IPS-15b (cell line): ENCODE measurements at regions not wholly inside any gene's neighbourhood (a gene's known extent, or its start where the extent isn't known, plus 50 kb on each side); places are given as distances from the start of the nearest gene placed in this dataset.
"Not testable (repeated sequence)": the region's sequence is repeated elsewhere in the genome, so short reads cannot be mapped to it uniquely, and the experiment has no call there.

Source experiments
- H3K27me3 ChIP-seq: one replicate; pipeline ENCODE4 v1.6.1; 2013; ENCODE audit warnings: low read length; ENCODE audit not compliant: control insufficient read depth, insufficient read depth
- H3K36me3 ChIP-seq: one replicate; pipeline ENCODE4 v1.6.1; 2013; ENCODE audit warnings: low read length; ENCODE audit not compliant: control insufficient read depth, insufficient read depth
- H3K4me1 ChIP-seq: one replicate; pipeline ENCODE4 v1.6.1; 2013; ENCODE audit warnings: mild to moderate bottlenecking, low read length; ENCODE audit not compliant: control insufficient read depth, insufficient read depth
- H3K4me3 ChIP-seq: one replicate; pipeline ENCODE4 v1.5.1; 2013; ENCODE audit warnings: low read depth, low read length
- H3K9ac ChIP-seq: one replicate; pipeline ENCODE4 v1.6.1; 2013; ENCODE audit warnings: low read depth, mild to moderate bottlenecking, low read length
- H3K9me3 ChIP-seq: one replicate; pipeline ENCODE4 v1.6.1; 2013; ENCODE audit warnings: mild to moderate bottlenecking, low read length; ENCODE audit not compliant: control insufficient read depth, insufficient read depth

DNA sequence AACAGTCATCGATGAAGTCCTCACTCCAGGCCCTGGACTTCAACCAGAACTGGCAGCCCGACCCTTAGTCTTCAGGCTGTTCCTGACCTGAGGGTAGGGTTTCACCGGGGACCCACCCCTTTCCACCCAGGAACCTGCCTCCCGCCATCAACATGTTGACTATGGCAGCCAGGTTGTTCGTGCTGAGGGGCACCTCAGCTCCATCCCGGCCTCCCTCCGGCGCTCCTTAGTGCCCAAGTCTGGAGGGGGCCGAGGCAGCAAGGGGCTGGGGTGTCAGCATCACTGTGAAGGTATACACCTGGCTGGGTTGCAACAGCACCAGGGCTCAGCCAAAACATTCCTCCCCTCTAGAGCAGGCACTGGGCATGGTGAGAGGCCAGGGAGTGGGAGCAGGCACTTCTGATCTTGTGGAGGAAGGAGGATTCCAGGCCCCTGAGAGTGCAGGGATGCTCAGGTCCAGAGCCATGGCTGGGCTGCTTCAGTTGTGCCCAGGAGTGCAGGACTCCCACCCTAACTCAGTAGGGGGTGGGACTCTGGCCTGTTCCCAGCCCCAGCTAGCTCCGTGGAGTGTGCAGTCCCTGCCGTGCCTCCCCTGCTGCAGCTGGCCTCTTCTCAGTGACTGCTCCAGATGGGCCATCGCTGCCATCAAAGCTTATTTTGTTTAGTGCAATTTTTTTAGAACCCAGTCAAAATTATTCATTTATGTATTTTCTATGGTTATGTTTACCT is 1445.9 kb downstream of the PCDH9 start:
- Histone ChIP-seq H3K4me3 (no peak overlapping the region), H3K9ac (no peak overlapping the region), H3K9me3 (no peaks in the 10 kb centered on the region), H3K4me1 (no peaks in the 10 kb centered on the region), H3K36me3 (no peaks in the 10 kb centered on the region), H3K27me3 (no peaks in the 10 kb centered on the region)

DNA sequence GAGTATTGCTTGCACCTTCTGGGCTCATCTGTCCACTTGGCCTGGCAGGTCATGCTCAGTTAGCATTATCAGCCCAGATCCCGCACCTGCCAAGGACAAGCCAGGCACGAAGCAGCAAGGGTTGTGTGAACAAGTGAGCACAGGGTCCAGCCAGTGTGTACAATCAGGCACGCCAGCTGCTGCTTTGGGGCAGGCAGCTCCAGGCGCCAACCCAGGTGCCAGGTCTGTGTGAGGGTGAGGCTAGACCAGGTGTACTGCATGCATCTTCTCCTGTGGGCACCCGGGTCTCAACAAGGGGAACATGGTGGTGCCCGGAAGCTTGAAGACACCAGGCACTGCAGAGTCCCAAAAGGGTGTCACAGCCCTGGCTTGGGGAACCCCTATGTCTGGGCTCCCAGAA is 1446.8 kb downstream of the PCDH9 start:
- no peak overlapping the region for H3K4me3 ChIP-seq
- no peaks in the 10 kb centered on the region for H3K36me3 ChIP-seq
- no peak overlapping the region for H3K9ac ChIP-seq
- no peaks in the 10 kb centered on the region for H3K4me1 ChIP-seq
- no peaks in the 10 kb centered on the region for H3K9me3 ChIP-seq
- no peaks in the 10 kb centered on the region for H3K27me3 ChIP-seq

DNA sequence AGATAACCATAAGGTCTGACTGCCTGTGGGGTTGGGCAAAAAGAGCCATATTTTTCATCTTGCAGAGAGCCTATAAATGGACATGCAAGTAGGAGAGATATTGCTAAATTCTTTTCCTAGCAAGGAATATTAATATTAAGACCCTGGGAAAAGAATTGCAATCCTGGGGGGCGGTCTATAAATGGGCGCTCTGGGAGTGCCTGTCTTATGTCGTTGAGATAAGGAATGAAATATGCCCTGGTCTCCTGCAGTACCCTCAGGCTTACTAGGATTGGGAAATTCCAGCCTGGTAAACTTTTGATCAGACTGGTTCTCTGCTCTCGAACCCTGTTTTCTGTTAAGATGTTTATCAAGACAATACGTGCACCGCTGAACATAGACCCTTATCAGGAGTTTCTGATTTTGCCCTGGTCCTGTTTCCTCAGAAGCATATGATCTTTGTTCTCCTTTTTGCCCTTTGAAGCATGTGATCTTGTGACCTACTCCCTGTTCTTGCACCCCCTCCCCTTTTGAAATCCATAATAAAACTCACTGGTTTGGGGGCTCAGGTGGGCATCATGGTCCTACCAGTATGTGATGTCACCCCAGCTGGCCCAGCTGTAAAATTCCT is 1458.3 kb downstream of the PCDH9 start:
- not testable (repeated sequence) for H3K4me1 ChIP-seq, H3K36me3 ChIP-seq, H3K27me3 ChIP-seq, H3K9ac ChIP-seq, H3K9me3 ChIP-seq, H3K4me3 ChIP-seq

DNA sequence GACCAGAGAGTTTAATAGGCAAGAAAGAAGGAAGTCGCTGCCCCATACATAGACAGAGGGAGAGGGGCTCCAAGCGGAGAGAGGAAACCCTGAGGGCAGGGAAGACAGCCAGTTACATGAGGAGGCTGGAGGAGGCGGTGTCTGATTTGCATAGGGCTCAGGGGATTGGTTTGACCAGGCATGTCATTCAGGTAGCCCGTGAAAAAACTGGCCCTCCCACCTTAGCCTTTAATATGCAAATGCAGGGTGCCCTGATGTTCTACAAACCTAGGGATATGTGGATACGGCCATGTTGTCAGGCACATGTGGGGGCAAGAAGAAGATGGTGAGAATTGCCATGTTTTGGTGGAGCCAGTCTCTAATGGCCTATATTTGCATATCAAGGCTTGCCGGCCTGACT is 1461.6 kb downstream of the PCDH9 start:
- Histone ChIP-seq H3K36me3 (no peaks in the 10 kb centered on the region), H3K9ac (no peak overlapping the region), H3K4me3 (no peak overlapping the region), H3K9me3 (no peaks in the 10 kb centered on the region), H3K4me1 (no peaks in the 10 kb centered on the region), H3K27me3 (no peaks in the 10 kb centered on the region)

DNA sequence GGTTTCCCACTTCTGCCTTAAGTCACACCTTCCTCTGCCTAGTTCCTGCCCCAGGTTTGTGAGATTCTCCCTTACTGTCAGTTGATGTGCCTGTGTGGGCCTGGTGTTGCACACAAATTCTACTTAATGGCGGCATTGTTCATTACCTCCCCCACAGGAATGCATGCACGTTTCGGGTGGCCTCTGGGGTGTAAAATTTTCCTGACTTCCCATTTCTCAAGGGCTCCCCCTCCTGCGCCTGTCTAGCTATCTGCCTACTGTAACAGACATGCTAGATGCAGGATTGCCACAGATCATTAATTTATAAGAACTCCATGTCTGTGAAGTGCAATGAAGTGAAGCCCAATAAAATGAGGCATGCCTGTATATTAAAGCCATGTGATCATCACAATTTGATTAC is 1466.3 kb downstream of the PCDH9 start:
- H3K27me3 ChIP-seq: no peaks in the 10 kb centered on the region
- no peaks in the 10 kb centered on the region for H3K36me3 ChIP-seq
- no peak overlapping the region for H3K4me3 ChIP-seq
- no peaks in the 10 kb centered on the region for H3K9me3 ChIP-seq
- no peak overlapping the region for H3K9ac ChIP-seq
- no peaks in the 10 kb centered on the region for H3K4me1 ChIP-seq

DNA sequence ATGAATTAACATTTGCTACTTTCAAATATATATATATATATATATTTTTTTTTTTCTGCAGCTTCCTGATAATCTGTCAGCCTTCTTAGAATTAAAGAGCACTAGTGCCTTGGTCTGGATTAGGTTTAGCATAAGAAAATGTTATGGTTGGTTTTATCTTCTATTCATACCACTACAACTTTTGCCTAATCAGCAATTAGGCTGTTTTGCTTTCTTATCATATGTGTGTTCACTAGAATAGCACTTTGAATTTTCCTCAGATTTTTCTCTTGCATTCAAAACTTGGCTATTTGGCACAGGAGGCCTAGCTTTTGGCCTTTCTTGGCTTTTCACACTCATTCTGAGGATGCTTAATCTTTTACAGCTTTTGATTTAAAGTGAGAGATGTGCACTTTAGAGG is 1468.1 kb downstream of the PCDH9 start:
- Histone ChIP-seq H3K36me3 (no peaks in the 10 kb centered on the region), H3K9ac (no peak overlapping the region), H3K4me3 (no peak overlapping the region), H3K27me3 (no peaks in the 10 kb centered on the region), H3K4me1 (no peaks in the 10 kb centered on the region), H3K9me3 (peaks cover 2% of the 10 kb centered on the region)

DNA sequence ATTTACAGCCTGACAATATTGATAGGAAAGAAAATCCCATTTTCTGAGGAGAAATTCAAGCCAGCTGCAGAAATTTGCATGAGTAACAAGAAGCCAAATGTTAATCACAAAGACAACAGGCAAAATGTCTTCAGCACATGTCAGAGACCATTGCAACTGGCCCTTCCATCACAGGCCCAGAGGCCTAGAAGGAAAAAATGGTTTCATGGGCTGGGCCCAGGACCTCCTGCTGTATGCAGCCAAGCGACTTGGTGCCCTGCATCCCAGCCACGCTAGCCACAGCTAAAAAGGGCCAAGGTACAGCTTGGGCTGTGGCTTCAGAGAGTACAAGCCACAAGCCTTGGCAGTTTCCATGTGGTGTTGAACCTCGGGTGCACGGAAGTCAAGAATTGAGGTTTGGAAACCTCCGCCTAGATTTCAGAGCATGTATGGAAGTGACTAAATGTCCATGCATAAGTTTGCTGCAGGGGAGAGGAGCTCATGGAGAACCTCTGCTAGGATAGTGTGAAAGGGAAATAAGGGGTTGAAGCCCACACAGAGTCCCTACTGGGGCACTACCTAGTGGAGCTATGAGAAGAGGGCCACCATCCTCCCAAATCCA is 1474.0 kb downstream of the PCDH9 start:
- Histone ChIP-seq H3K4me1 (no peaks in the 10 kb centered on the region), H3K9me3 (peaks cover 7% of the 10 kb centered on the region), H3K27me3 (no peaks in the 10 kb centered on the region), H3K36me3 (no peaks in the 10 kb centered on the region), H3K9ac (no peak overlapping the region), H3K4me3 (no peak overlapping the region)

DNA sequence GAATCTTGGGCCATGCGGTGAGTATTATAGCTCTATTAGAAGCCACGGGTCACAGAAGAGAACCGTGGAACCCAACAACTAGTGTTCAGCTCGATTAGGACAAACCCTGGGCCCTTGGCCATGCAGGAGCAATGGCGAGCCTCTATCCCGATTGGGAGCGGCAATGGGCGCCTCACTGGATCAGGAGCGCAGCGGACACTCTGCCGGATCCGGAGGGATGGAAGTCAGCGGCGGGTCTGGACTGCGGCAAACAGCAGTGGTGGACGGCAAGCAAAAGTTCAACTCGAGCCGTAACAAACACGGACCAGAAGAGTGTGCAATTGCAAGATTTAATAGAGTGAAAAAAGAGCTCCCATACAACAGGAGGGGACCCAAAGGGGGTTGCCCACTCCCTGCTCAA is 1481.9 kb downstream of the PCDH9 start:
- no peaks in the 10 kb centered on the region for H3K27me3 ChIP-seq
- no peaks in the 10 kb centered on the region for H3K9me3 ChIP-seq
- H3K36me3 ChIP-seq: no peaks in the 10 kb centered on the region
- no peak overlapping the region for H3K4me3 ChIP-seq
- no peaks in the 10 kb centered on the region for H3K4me1 ChIP-seq
- no peak overlapping the region for H3K9ac ChIP-seq

DNA sequence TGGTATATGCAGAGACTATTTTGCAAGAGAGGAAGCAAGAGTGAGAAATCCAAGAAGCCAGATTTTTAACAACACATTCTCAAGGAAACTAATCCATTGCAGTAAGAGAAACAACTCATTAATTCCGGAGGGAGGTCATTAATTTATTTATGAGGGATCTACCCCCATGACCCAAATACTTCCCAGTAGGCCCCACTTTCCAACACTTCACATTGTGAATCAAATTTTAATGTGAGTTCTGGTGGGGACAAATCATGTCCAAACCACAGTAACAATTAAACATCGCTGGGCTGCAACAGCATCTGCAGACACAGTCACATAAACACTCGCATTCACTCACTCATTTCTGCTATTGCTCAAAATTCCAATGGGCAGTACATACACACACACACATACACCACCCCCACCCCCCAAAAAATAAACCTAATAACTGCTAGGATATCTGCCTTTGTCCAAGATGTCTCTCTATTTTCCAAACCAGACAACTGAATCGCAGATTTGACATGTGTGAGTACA is 1483.7 kb downstream of the PCDH9 start:
- no peaks in the 10 kb centered on the region for H3K9me3 ChIP-seq
- no peak overlapping the region for H3K9ac ChIP-seq
- no peaks in the 10 kb centered on the region for H3K27me3 ChIP-seq
- H3K4me1 ChIP-seq: no peaks in the 10 kb centered on the region
- H3K4me3 ChIP-seq: no peak overlapping the region
- H3K36me3 ChIP-seq: no peaks in the 10 kb centered on the region

DNA sequence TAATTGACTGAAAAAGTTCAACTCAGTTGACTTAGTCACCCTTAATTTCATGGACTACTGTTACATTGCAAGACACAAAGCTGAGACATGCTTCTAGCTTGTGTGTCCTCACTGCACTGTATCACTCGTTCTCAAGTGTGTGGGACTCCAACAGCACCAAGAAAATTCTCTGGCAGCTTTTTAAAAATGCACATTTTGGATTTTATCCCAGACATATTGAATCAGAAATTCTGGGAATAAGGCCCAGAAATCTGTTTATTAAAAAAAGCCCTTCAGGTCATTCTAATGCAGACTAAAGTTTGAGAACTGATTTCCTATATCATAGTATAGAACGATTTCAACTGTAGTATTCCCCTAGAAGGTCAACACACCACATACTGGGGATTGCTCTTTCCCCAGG is 1485.3 kb downstream of the PCDH9 start:
- Histone ChIP-seq H3K9ac (no peak overlapping the region), H3K4me3 (no peak overlapping the region), H3K4me1 (no peaks in the 10 kb centered on the region), H3K9me3 (no peaks in the 10 kb centered on the region), H3K27me3 (no peaks in the 10 kb centered on the region), H3K36me3 (no peaks in the 10 kb centered on the region)

DNA sequence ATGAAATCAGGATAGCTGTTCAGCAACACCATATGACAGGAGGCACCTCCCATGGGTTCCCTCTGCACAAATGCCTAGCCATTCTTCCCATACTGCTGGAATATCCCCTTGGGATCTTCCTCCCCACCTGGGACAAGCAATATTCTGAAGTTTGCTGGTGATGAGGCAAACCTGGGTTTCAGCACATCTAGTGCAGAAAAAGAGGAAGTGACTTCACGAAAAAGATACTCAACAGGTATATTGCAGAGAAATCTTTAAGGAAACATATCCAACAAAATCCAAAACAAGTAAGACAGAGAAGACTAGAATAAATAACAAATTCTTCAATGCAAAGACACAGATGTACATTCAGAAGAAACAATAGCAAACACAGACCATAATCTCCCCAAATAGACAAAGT is 1497.0 kb downstream of the PCDH9 start:
- Histone ChIP-seq H3K36me3 (no peaks in the 10 kb centered on the region), H3K9me3 (no peaks in the 10 kb centered on the region), H3K4me3 (no peak overlapping the region), H3K27me3 (no peaks in the 10 kb centered on the region), H3K9ac (no peak overlapping the region), H3K4me1 (no peaks in the 10 kb centered on the region)

DNA sequence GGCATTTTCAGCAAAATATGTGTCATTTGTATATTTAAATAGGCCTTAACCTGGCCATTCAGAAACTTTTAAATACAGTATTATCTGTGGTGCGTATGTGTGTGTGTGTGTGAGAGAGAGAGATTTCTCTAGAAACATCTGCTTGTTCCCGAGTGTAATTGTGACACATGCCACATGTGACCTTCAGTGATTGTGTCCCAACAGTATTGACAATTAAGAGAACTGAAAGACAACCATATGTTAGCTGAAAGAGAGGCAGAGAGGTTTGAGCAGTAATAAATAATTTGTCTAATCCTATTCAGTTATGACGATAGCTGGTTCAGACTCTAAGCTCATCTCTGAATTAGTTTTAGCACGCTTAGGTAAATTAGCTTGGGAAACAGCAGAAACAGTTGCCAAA is 1503.1 kb downstream of the PCDH9 start:
- no peaks in the 10 kb centered on the region for H3K27me3 ChIP-seq
- H3K9me3 ChIP-seq: no peaks in the 10 kb centered on the region
- H3K4me3 ChIP-seq: no peak overlapping the region
- no peaks in the 10 kb centered on the region for H3K36me3 ChIP-seq
- H3K4me1 ChIP-seq: no peaks in the 10 kb centered on the region
- no peak overlapping the region for H3K9ac ChIP-seq
